Umbilical cord (tissue), 1 donor: ENCODE measurements at regions not wholly inside any gene's neighbourhood (a gene's known extent, or its start where the extent isn't known, plus 50 kb on each side); places are given as distances from the start of the nearest gene placed in this dataset.
"Not testable (repeated sequence)": the region's sequence is repeated elsewhere in the genome, so short reads cannot be mapped to it uniquely, and the experiment has no call there.

ENCODE experiments used
- DNase-seq: peaks from one replicate; pipeline ENCODE4 v3.0.0-alpha.2; 2015; ENCODE audit warnings: low spot score

- no peak for DNase-seq
Measured at GRCh38 chrX:11836284-11836683, 78.2 kb downstream of the MSL3 start.

DNA sequence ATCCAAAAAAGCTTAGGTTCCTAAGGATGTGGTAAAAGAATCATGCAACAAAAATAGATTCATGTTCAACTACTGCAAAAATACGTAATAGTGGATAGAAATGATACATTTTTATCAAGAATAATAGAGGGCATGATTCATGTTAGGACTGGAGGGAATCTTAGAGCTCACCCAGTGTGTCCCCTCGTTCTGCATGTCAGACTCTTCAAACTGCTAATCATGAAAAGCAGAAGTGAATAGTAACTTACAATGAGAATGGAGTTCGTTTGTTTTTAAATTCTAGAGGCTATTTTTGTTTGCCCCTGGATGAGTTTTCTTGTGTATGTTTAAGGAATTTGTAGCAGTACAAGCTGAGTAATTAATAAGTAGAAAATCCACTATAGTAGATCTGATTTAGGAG lies 79.4 kb downstream of the MSL3 start:
- DNase-seq: no peak

GRCh38 chrX:11864171-11864570 lies 106.1 kb downstream of the MSL3 start:
- no peak for DNase-seq

GRCh38 chrX:11867610-11868345 lies 109.7 kb downstream of the MSL3 start:
- DNase-seq: no peak

DNA sequence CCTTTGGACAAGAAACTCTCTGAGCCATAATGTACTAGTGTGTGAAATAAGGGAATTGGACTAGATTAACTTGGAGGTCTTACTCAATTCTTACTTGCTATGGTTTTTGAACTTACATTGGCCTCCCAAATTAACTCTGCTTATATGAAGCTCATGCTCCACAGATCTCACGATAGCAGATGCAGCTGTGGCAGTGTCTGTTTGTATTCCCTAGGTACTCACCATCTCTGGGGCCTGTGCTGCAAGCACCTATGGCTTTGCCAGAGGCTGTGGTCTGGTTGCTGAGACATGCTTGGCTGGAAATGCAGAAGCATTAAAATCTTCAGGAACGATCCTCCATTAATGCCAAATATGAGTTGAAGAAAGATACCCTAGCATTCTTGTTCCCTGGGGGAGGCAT lies 112.8 kb downstream of the MSL3 start:
- DNase-seq: no peak

DNA sequence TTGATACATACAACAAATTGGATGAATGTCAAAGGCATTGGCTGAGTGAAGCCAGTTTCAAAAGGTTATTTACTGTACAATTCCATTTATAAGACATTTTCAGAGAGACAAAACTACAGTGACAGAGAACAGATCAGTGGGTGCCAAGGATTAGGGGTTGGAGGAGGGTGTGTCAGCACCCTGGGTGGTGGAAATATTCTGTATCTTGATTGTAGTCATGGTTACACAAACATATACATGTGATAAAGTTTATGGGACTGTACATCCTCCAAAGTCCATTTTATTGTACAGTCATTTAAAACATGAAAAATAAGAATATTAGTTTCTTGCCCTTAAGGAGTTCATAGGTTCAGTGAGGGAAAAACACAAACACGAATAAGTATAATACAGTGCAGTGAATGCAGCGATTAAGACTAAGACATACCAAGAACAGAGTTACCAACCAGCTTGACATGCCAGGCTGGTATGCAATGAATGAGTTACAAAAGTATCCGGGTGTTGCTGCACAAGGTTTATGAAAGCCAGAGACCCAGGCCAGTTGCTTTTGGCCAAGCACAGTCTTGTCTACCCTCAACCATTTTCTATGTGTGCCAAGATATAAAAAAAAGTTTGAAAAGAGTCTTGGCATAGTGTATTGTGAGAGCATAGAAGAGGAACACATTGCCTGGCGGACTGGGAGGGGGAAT lies 123.6 kb downstream of the MSL3 start:
- no peak for DNase-seq

DNA sequence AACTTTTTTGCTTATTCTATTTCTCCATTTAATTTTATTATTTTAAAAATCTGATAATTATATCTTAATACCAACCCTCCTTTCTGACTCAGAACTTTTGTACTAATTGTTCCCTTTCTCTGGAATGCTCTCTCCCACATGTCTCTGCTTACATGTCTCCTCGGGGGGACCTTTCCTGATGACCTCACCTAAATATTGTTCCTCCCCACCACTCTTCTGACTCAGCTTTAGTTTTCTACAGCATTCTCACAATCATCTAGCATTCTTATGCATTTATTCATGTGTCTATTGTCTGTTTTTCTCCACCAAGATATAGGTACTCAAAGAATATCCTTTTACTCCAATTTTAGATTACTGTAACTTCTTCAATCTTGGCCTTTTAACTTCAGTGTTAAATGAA lies 128.7 kb downstream of the MSL3 start:
- no peak for DNase-seq

DNA sequence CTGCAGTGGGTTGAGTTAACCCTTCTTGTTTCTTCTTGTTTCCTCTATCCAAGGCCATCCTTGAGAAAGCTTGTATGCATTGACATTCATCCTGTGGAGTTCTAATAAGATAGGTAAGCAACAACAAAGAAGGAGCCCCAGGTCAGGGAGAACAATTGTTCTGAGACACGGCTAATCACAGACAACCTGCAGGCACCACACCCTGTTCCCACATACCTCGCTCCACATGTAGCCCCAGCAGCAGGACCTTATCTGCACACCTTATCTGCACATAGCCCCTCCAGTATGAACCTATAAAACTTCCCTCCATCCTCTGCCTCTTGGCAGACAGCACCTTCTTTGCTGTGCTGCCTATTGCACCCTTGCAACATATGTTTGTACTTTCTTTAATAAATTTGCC lies 129.1 kb downstream of the MSL3 start:
- no peak for DNase-seq

DNA sequence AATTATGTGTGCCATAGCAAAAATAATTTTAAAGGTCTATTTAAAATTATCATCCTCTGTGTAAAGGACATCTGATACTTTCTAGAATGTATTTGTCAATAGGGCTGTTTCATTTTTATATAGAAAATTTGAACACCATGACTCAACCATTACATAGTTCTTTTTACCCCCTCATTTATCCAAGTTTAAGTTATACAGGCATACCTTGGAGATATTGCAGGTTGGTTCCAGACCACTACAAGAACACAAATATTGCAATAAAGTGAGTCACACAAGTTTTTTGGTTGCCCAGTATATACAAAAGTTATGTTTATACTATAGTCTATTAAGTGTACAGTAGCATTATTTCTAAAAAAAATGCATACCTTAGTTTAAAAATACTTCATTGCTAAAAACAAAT lies 130.4 kb downstream of the MSL3 start:
- no peak for DNase-seq

GRCh38 chrX:11889791-11890190 lies 131.8 kb downstream of the MSL3 start:
- DNase-seq: no peak

DNA sequence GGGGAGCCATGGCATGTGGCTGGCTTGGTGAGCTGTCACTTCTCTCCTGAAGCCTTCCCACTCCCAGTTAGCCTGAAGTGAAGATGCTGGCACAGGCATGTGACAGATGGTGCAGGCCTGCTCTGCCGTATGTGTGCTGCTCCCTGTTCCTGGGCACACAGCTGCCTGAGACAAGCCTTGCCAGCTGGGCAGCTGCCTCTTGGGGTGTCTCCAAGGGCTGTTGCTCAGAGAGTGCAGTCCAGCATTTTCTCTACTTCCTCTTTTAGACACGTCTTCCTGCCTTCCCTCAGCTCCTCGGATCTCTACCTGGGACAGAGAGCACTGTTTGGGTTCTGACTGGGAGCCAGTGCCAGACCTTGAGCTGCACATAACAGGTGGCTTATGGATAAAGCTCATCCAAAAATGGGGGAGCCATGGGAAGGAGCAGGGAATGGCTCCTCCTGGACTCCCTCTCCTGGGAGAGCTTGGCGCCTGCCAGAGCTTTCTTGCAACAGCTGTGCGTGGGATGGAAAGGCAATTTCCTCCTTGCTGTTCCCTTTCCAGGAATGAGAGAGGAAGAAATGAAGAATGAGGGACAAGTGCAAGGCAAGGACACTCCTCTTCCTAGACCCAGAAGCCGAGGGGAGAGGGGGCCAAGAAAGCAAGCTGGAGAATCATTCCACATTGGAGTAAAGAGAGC lies 132.9 kb downstream of the MSL3 start:
- DNase-seq: no peak

GRCh38 chrX:11893933-11894710 lies 136.1 kb downstream of the MSL3 start:
- no peak for DNase-seq

- no peak for DNase-seq
Measured at GRCh38 chrX:11899091-11899490, 141.1 kb downstream of the MSL3 start.

GRCh38 chrX:11905933-11906332 lies 147.9 kb downstream of the MSL3 start:
- not testable (repeated sequence) for DNase-seq

DNA sequence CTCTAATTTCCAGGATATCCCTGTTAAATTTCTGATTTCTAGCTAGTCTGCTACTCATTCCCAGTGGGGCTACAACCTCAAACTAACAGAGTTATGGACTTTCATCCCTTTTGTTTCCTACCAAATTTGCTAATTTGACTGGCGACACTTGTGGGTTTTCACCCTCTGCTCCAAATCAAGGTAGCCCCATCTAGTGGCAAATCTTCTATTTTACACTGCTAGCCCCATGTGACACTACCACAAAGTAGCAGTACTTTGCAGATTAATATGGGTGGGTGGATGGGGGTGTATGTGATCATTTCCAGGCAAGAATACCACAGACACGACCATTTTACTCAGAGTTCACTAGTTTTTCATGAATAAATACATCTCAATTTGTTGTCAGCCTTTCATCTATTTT lies 150.3 kb downstream of the MSL3 start:
- DNase-seq: no peak

DNA sequence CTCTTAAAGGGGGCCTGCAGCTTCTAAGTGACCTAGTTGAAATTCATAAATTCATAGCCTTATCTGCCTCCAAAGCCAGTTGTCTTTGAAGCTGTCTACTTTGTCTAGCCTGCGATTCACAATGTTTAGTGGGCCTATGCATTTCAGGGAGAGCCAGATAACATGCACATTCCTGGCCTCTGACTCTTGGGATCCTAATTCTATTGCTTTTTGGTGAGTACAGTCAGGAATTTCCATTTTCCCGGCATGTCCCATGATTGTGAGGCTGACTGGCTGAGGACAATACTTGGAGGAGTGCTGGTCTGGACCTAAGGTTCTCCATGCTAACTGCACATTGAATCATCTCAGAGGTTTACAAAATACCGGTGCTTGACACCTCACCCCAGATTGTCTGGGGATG lies 155.0 kb downstream of the MSL3 start:
- peak; percentile 68 for DNase-seq

DNA sequence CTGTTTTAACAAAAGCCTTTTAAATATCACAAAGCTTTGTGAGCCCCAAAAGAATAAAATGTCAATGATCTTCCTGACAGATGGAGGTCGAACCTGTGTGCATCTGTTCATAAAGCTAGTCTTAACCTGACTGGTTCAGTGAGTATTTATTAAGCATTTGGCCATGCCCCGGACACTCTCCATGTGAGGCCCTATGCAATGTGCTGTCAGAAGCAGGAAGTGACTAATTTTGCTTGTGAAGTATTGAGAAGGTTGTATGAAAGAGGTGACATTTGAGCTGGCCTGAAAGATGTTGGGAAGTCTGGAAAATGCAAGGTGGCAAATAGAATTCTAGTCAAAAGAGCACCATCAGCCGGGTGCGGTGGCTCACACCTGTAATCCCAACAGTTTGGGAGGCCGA lies 171.4 kb downstream of the MSL3 start:
- no peak for DNase-seq

DNA sequence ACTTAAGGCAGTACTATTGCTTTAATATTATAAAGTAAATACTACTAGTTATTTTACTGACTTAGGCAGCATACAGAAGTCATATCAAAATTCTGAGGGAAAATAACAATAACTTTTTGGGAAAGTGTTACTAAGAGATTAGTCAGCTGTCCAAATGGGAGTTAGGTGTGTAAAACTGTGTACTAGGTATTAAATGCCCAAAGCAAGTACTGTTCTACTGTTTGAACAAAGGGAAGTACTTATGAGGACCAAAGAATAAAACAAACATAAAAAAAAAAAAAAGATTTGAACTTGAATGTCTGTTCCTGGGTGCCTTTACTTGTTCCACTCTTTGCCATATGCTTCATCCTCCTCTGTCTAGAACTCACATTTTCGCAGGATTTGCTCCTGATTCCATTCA lies 174.4 kb downstream of the MSL3 start:
- DNase-seq: no peak

- no peak for DNase-seq
Measured at GRCh38 chrX:11934089-11934488, 176.1 kb downstream of the MSL3 start.

GRCh38 chrX:11941571-11941970 lies 183.5 kb downstream of the MSL3 start:
- DNase-seq: peak; percentile 80

DNA sequence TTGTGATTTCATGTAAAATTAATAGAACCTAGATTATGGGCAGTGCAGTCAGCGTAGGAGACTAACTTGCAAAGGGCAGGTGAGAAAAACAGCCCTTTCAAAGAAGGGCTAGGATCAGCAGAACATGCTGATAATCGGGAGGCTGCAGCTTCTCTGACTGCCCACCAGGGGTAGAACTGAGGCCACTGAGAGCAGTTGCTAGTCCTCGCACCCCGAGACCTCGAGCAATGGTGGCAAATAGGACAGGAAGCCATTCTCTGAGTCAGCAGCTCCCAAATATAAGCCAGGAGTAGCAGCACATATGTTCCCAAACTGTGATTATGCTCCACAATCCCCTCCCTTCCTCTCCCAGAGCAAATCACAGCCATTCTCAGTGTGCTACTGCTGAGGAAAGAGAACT lies 186.5 kb downstream of the MSL3 start:
- no peak for DNase-seq

DNA sequence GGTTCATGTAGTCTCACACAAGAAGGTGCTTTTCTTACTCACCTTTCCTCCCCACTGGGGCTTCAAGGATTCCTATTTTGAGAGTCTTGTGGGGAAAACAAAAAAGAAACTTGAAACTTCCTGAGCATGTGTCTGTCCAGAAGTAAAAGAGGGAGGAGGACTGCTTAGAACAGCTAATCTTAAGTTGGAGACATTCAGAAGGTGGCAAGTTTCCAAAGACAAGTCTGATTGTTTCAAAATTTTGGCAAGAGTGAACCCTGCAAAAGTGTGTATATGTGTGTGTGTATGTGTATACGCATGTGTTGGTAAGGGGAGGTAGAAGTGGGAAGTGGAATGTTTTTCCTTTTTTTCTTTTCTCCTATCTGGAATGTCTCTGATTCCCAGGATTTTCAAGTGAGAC lies 189.0 kb upstream of the FRMPD4 start:
- no peak for DNase-seq
